HG02571 (cell line): ENCODE measurements at regions not wholly inside any gene's neighbourhood (a gene's known extent, or its start where the extent isn't known, plus 50 kb on each side); places are given as distances from the start of the nearest gene placed in this dataset.

ENCODE experiments used
- ATAC-seq: cut with Tn5 transposase; IDR thresholded peaks from one replicate; pipeline ENCODE4 v1.9.1; 2021; ENCODE audit warnings: mild to moderate bottlenecking, moderate library complexity; ENCODE audit not compliant: unreplicated experiment

GRCh38 chr10:89887406-89887805, 186.0 kb downstream of the KIF20B start:
- no peak for ATAC-seq

- no peak for ATAC-seq
These were observed 186.4 kb downstream of the KIF20B start for GRCh38 chr10:89887830-89888229.

- no peak for ATAC-seq
These were observed 187.1 kb downstream of the KIF20B start for GRCh38 chr10:89888321-89889070.

DNA sequence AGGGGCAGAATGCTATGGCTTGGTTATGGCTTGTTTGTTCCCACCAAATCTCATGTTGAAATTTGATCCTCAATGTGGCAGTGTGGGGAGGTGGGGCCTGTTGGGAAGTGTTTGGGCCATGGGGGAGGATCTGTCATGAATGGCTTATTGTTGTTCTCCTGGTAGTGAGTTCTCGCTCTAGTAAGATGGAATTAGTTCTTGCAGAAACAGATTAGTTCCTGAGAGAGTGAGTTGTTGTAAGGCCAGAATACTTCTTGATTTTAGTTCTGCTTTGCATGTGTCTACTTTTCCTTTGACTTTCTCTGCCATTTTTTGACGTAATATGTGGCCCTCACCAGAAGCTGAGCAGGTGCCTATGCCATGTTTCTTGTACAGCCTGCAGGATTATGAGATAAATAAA, 188.2 kb downstream of the KIF20B start:
- ATAC-seq, result no peak

DNA sequence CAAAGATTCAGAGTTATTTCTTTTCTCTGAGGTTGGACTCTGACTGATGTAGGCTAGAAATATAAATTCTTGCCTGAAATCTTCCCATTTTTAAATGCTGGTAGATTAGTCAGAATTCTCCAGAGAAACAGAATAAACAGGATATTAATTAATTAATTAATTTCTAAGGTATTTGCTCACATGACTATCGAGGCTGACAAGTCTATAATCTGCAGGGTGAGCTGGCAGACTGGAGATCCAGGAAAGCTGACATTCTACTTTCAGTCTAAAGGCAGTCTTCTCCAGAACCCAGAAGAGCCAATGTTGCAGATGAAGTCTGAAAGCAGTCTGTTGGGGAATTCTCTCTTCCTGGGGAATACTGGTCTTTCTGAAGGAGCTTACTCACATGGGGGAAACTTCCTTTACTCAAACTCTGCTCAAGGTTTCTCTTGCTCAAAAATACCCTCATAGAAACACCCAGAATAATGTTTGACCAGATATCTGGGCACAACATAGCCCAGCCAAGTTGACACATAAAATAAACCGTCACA, 189.7 kb downstream of the KIF20B start:
- ATAC-seq, result no peak

DNA sequence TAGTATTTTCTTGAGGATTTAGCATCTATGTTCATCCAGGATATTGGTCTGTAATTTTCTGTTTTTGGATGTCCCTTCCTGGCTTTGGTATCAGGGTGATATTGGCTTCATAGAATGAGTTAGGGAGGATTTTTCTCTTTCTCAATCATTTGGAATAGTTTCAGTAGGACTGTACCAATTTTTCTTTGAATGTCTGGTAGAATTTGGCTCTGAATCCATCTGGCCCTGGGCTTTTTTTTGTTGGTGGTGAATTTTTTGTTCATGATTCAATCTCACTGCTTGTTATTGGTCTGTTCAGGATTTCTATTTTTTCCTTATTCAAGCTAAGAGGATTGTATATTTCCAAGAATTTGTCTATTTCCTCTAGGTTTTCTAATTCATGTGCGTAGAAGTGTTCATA, 192.7 kb downstream of the KIF20B start:
- ATAC-seq, result no peak

DNA sequence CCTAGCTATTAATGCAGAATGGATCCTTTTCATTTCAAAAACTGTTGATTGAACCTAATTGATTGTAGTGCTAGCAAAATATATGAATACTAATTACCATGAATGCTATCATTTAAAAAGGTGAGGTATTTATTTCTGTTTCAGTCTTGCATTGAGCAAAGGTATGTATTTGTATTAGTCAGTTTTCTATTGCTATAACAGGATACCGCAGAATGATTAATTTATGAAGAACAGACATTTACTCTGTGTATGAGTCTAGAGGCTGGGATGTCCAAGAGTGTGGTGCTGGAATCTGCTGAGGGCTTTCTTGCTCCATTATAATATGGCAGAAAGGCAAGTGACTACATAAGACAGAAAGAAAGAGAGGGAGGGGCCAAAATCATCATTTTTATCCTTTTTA, 199.2 kb downstream of the KIF20B start:
- ATAC-seq, result no peak

DNA sequence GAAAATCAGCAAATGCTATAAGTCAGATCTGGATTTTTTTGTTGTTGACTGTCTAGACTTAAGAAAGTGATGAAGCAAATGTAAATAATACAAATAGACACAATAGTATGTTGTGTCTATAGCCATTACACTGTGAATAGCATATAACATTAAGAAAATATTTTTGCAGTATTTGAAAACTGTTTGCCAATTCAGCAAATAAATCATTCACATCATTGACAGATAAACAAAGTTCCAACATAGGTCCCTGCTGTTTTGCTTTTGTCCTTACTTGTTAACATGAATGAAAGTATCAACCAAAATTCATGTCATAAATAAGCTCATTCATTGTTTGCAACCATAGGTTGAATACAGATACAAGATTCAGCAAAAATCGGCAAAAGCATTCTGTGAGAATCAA, 200.5 kb downstream of the KIF20B start:
- no peak for ATAC-seq

DNA sequence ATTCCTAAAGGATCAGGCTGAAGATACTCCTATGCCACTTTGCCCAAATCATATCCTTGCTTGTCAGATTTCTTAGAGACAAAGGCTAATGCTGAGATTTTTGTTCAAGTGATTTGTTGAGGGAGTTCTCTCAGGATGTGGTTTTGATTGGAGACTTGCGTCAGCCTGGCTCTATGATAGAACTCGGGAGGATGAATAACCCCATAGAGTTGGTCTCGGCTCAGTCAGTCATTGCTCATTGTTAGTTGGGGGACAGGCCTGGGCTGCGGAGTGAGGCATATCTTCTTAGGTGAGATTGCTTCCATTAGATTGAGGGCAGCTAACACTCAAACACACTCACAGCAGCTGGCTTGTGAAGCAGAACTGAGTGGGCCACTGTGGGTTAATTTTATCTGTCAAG, 203.4 kb downstream of the KIF20B start:
- no peak for ATAC-seq

- no peak for ATAC-seq
These were observed 208.4 kb downstream of the KIF20B start for GRCh38 chr10:89909752-89910151.

DNA sequence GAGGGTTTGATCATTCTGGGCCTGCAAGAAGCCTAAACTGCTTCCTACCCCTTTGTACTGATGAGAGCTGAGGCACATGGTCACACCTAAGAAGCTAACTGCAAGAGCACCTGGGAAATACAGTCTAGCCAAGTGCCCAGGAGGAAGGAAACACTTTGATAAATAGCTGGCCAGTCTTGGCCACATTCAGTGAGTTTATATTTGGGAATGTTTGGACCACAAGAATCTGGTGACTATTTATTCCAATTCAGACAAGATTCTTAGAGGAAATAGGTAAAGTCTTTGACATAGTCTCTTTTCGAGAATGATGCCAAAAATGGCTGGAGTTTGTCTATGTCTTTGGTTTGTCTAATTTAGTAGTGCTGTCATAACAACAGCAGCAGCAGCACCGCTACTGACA, 213.6 kb downstream of the KIF20B start:
- ATAC-seq, result no peak

GRCh38 chr10:89915968-89916367, 214.6 kb downstream of the KIF20B start:
- ATAC-seq, result no peak

- ATAC-seq, result no peak
These were observed 215.3 kb downstream of the KIF20B start for GRCh38 chr10:89916468-89917215.

- ATAC-seq, result no peak
These were observed 220.0 kb downstream of the KIF20B start for GRCh38 chr10:89921403-89921802.

GRCh38 chr10:89923661-89924060, 222.3 kb downstream of the KIF20B start:
- ATAC-seq, result no peak

DNA sequence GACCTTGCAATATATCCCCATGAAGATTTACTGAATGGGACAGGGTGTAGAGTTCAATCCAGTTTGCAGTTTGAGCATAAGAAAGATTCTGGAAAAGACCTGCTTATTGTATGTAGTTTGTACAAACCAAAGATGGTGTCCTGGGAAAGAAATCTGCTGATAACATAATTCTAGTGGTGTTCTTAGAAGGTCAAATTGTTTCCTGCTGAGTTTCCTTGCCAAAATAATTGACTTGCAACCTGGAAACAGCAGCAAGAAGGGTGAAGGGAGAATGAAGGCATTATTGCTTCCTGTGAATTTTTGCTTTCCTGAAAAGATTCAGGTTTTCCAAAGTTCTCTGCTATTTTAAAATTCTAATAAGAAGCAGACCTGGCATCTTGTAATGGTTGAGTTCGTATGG, 222.9 kb downstream of the KIF20B start:
- no peak for ATAC-seq

- ATAC-seq, result no peak
These were observed 225.3 kb downstream of the KIF20B start for GRCh38 chr10:89926736-89927135.

DNA sequence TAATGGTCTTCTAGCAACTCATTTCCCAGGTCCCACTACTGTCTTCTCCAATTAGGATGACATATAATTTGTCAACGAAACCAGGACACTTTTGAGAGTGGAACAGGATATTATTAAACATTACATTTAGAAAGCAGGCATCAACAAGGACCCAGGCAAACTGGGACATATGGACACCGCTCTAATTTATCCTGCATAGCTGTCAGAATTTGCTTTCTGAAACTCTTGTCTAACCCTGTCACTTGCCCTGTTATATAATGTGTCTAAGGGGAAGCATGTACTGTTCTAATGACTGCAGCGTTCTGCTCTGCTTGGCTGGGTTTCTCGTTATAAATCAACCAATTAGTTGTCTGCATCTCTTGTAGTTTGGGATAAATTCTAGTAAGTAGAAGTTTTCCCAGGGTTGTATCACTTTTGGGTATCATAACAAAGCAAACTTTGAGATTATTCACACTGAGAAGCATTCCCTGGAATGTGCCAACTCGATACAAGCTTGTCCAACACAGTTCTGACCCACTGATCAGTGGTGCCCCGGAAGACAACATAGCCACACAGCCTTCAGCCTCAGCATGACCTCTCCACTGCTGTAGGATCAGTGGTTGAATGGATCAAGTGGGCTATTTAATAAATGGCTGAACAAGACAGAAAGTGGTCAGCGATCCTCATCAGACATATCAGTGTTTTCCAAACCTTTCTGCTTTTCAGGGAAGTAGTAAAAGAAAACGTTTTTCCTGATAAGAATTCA, 228.1 kb downstream of the KIF20B start:
- no peak for ATAC-seq

DNA sequence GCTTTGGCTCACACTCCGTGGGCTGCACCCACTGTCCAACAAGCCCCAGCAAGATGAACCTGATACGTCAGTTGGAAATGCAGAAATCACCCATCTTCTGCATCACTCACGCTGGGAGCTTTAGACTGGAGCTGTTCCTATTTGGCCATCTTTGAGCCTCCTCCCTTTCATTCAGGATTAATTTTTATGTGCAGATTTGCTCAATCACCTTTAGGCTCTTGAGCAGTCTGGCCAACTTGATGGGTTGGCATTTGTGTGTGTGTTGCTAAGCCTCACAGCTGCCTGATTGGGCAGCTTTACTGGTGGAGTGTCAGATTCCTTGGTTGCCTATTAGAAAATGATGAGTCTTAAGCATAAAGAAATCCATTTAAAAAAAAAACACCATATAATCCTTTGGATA, 236.1 kb downstream of the KIF20B start:
- no peak for ATAC-seq

DNA sequence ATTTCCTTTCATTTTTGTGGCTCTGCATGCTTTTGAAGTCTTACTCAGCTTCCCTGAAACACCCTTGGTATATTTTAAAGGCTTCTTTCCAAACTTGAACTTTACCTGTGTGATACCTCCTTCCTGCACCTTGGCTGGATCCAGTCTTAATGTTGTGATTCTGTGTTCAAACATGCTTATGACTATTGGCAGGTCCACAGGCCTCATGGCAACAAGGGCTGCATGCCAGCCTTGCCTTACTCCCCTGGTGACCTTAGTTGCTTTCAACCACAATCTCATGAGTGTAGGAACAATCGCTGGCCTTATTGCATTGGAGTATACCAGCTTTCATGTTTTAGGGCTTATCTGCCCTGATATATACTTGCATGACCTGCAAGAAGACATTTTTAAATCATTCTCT, 238.7 kb downstream of the KIF20B start:
- ATAC-seq, result no peak

- ATAC-seq, result no peak
These were observed 240.8 kb downstream of the KIF20B start for GRCh38 chr10:89942217-89942616.

DNA sequence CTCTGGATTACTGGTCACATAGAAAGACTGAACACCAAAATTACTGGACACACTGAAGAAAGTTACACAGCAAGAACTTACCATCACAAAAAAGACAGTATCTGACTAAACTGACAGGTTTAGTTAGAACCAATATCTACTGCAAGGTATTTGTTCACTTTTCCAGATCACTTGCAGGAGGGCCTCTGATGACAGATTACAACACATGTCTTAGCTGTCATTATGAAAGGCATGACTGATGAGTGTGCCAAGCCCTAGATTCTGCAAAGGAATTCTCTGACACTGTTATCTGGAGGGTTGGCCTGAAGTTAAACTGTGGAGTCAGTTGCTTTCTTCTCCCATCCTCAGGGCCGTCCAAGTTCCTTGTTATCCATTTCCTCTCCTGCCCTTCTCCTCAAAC, 242.7 kb downstream of the KIF20B start:
- no peak for ATAC-seq
